ENCODE measurements at regions not wholly inside any gene's neighbourhood (a gene's known extent, or its start where the extent isn't known, plus 50 kb on each side); places are given as distances from the start of the nearest gene placed in this dataset.

DNA sequence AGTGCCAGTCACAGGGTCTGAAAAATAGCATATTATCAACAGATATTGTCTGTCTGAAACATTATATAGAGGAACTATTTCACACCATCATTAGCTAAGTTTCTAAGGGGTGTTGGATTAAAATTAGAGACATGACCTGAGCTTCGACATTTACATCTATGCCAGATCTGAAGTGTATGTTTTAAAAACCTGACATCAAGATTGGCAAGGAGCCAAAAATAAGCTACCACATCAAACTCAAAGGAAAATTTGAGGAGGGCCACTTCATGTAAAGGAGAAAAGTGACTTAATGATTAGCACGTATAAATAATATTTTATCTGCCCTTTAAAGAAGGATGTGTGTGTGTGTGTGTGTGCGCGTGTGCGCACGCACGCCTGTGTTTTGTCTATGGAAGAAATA lies 752.0 kb upstream of the GRM7 start:
- H3K79me2 ChIP-seq (replicated peaks; ENCODE audit: insufficient read depth, low read length), result no peaks in the 10 kb centered on the region
- no peak overlapping the region for H3K4me3 ChIP-seq (ENCODE audit: low read length)
- H3K27me3 ChIP-seq (ENCODE audit: insufficient read depth, low read depth, low read length), result no peaks in the 10 kb centered on the region
- no peak overlapping the region for H2AFZ ChIP-seq (ENCODE audit: low read depth, low read length)
- H3K4me2 ChIP-seq (ENCODE audit: low read length), result no peak overlapping the region
- H3K9me2 ChIP-seq (ENCODE audit: insufficient read depth, low read length), result no peaks in the 10 kb centered on the region
- TF ChIP-seq, protein P1, sequence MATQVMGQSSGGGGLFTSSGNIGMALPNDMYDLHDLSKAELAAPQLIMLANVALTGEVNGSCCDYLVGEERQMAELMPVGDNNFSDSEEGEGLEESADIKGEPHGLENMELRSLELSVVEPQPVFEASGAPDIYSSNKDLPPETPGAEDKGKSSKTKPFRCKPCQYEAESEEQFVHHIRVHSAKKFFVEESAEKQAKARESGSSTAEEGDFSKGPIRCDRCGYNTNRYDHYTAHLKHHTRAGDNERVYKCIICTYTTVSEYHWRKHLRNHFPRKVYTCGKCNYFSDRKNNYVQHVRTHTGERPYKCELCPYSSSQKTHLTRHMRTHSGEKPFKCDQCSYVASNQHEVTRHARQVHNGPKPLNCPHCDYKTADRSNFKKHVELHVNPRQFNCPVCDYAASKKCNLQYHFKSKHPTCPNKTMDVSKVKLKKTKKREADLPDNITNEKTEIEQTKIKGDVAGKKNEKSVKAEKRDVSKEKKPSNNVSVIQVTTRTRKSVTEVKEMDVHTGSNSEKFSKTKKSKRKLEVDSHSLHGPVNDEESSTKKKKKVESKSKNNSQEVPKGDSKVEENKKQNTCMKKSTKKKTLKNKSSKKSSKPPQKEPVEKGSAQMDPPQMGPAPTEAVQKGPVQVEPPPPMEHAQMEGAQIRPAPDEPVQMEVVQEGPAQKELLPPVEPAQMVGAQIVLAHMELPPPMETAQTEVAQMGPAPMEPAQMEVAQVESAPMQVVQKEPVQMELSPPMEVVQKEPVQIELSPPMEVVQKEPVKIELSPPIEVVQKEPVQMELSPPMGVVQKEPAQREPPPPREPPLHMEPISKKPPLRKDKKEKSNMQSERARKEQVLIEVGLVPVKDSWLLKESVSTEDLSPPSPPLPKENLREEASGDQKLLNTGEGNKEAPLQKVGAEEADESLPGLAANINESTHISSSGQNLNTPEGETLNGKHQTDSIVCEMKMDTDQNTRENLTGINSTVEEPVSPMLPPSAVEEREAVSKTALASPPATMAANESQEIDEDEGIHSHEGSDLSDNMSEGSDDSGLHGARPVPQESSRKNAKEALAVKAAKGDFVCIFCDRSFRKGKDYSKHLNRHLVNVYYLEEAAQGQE (IDR thresholded peaks at IDR 0.05; ENCODE audit: borderline replicate concordance), result no peak
- TF ChIP-seq TAF1 (IDR thresholded peaks at IDR 0.05; ENCODE audit: low read depth), result no peak
- TF ChIP-seq MXI1 (conservative IDR thresholded peaks at IDR 0.05; ENCODE audit: poor library complexity, severe bottlenecking), result no peak
- no peak for TF ChIP-seq EP300 (conservative IDR thresholded peaks at IDR 0.05; ENCODE audit: poor library complexity, severe bottlenecking)
- TF ChIP-seq POLR2AphosphoS5 (IDR thresholded peaks at IDR 0.05), result no peak
- TF ChIP-seq EZH2 (IDR thresholded peaks at IDR 0.05; ENCODE audit: borderline replicate concordance, insufficient read depth, low read length, poor library complexity, severe bottlenecking), result no peak
- no peak for TF ChIP-seq SMC3 (conservative IDR thresholded peaks at IDR 0.05; ENCODE audit: poor library complexity)
- no peak for TF ChIP-seq RAD21 (conservative IDR thresholded peaks at IDR 0.05)
- no peaks in the 10 kb centered on the region for H3K36me3 ChIP-seq (ENCODE audit: insufficient read depth, low read length)
- no peak overlapping the region for H3K27ac ChIP-seq (ENCODE audit: low read length)
- H3K9me3 ChIP-seq (ENCODE audit: low read length), result no peaks in the 10 kb centered on the region
- H3K9ac ChIP-seq (ENCODE audit: low read length), result no peak overlapping the region
- no peaks in the 10 kb centered on the region for H4K20me1 ChIP-seq (ENCODE audit: insufficient read depth)
- no peaks in the 10 kb centered on the region for H3F3A ChIP-seq (ENCODE audit: insufficient read depth, low read length, poor library complexity, severe bottlenecking)

- Histone ChIP-seq H3K79me2 (replicated peaks; ENCODE audit: insufficient read depth, low read length) (no peaks in the 10 kb centered on the region), H3K36me3 (ENCODE audit: insufficient read depth, low read length) (no peaks in the 10 kb centered on the region), H3K4me3 (ENCODE audit: low read length) (no peak overlapping the region), H4K20me1 (ENCODE audit: insufficient read depth) (no peaks in the 10 kb centered on the region), H3K9me3 (ENCODE audit: low read length) (no peaks in the 10 kb centered on the region), H3K27me3 (ENCODE audit: insufficient read depth, low read depth, low read length) (no peaks in the 10 kb centered on the region), H3K4me2 (ENCODE audit: low read length) (no peak overlapping the region), H3K9me2 (ENCODE audit: insufficient read depth, low read length) (no peaks in the 10 kb centered on the region), H3K27ac (ENCODE audit: low read length) (no peak overlapping the region), H3F3A (ENCODE audit: insufficient read depth, low read length, poor library complexity, severe bottlenecking) (no peaks in the 10 kb centered on the region), H2AFZ (ENCODE audit: low read depth, low read length) (no peak overlapping the region), H3K9ac (ENCODE audit: low read length) (no peak overlapping the region)
- TF ChIP-seq, protein P2, sequence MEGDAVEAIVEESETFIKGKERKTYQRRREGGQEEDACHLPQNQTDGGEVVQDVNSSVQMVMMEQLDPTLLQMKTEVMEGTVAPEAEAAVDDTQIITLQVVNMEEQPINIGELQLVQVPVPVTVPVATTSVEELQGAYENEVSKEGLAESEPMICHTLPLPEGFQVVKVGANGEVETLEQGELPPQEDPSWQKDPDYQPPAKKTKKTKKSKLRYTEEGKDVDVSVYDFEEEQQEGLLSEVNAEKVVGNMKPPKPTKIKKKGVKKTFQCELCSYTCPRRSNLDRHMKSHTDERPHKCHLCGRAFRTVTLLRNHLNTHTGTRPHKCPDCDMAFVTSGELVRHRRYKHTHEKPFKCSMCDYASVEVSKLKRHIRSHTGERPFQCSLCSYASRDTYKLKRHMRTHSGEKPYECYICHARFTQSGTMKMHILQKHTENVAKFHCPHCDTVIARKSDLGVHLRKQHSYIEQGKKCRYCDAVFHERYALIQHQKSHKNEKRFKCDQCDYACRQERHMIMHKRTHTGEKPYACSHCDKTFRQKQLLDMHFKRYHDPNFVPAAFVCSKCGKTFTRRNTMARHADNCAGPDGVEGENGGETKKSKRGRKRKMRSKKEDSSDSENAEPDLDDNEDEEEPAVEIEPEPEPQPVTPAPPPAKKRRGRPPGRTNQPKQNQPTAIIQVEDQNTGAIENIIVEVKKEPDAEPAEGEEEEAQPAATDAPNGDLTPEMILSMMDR (IDR thresholded peaks at IDR 0.05; ENCODE audit: poor library complexity, severe bottlenecking), result no peak
- no peak for TF ChIP-seq POLR2AphosphoS5 (IDR thresholded peaks at IDR 0.05)
- no peak for TF ChIP-seq EP300 (conservative IDR thresholded peaks at IDR 0.05; ENCODE audit: poor library complexity, severe bottlenecking)
- TF ChIP-seq TAF1 (IDR thresholded peaks at IDR 0.05; ENCODE audit: low read depth), result no peak
- no peak for TF ChIP-seq MXI1 (conservative IDR thresholded peaks at IDR 0.05; ENCODE audit: poor library complexity, severe bottlenecking)
- TF ChIP-seq, protein P1 (IDR thresholded peaks at IDR 0.05; ENCODE audit: borderline replicate concordance), result no peak
- TF ChIP-seq RAD21 (conservative IDR thresholded peaks at IDR 0.05), result no peak
- TF ChIP-seq SMC3 (conservative IDR thresholded peaks at IDR 0.05; ENCODE audit: poor library complexity), result no peak
- no peak for TF ChIP-seq EZH2 (IDR thresholded peaks at IDR 0.05; ENCODE audit: borderline replicate concordance, insufficient read depth, low read length, poor library complexity, severe bottlenecking)
These were observed 750.5 kb upstream of the GRM7 start for GRCh38 chr3:6110451-6110850.
